ENCODE measurements at regions not wholly inside any gene's neighbourhood (a gene's known extent, or its start where the extent isn't known, plus 50 kb on each side); places are given as distances from the start of the nearest gene placed in this dataset.

- no peak overlapping the region for H3K4me3 Mint-ChIP-seq (ENCODE audit: unreplicated experiment)
- H3K27ac Mint-ChIP-seq (ENCODE audit: unreplicated experiment), result no peak overlapping the region
- H3K36me3 Mint-ChIP-seq (ENCODE audit: unreplicated experiment), result no peaks in the 10 kb centered on the region
- DNase-seq, result no peak
- TF ChIP-seq CTCF (IDR thresholded peaks at IDR 0.05; ENCODE audit: partially characterized antibody, unreplicated experiment), result no peak
- no peaks in the 10 kb centered on the region for H3K27me3 Mint-ChIP-seq (ENCODE audit: unreplicated experiment)
- H3K9me3 Mint-ChIP-seq (ENCODE audit: unreplicated experiment), result no peaks in the 10 kb centered on the region
- H3K4me1 Mint-ChIP-seq (ENCODE audit: low read depth, unreplicated experiment), result peaks cover 3% of the 10 kb centered on the region
Observed at GRCh38 chr6:96466147-96466863, 55.3 kb upstream of the UFL1 start.

- no peak for DNase-seq
- TF ChIP-seq CTCF (IDR thresholded peaks at IDR 0.05; ENCODE audit: partially characterized antibody, unreplicated experiment), result no peak
- no peaks in the 10 kb centered on the region for H3K36me3 Mint-ChIP-seq (ENCODE audit: unreplicated experiment)
- no peak overlapping the region for H3K4me3 Mint-ChIP-seq (ENCODE audit: unreplicated experiment)
- H3K4me1 Mint-ChIP-seq (ENCODE audit: low read depth, unreplicated experiment), result peaks cover 3% of the 10 kb centered on the region
- H3K27me3 Mint-ChIP-seq (ENCODE audit: unreplicated experiment), result no peaks in the 10 kb centered on the region
- H3K27ac Mint-ChIP-seq (ENCODE audit: unreplicated experiment), result no peak overlapping the region
- H3K9me3 Mint-ChIP-seq (ENCODE audit: unreplicated experiment), result no peaks in the 10 kb centered on the region
Observed at GRCh38 chr6:96467814-96468213, 53.8 kb upstream of the UFL1 start.

GRCh38 chr6:96468281-96468680 is 53.3 kb upstream of the UFL1 start:
- Mint-ChIP-seq H3K27me3 (ENCODE audit: unreplicated experiment) (no peaks in the 10 kb centered on the region), H3K4me3 (ENCODE audit: unreplicated experiment) (no peak overlapping the region), H3K27ac (ENCODE audit: unreplicated experiment) (no peak overlapping the region), H3K4me1 (ENCODE audit: low read depth, unreplicated experiment) (peaks cover 3% of the 10 kb centered on the region), H3K36me3 (ENCODE audit: unreplicated experiment) (no peaks in the 10 kb centered on the region), H3K9me3 (ENCODE audit: unreplicated experiment) (no peaks in the 10 kb centered on the region)
- no peak for DNase-seq
- TF ChIP-seq CTCF (IDR thresholded peaks at IDR 0.05; ENCODE audit: partially characterized antibody, unreplicated experiment), result no peak

- H3K27ac Mint-ChIP-seq (ENCODE audit: unreplicated experiment), result no peak overlapping the region
- peaks cover 3% of the 10 kb centered on the region for H3K4me1 Mint-ChIP-seq (ENCODE audit: low read depth, unreplicated experiment)
- no peaks in the 10 kb centered on the region for H3K36me3 Mint-ChIP-seq (ENCODE audit: unreplicated experiment)
- DNase-seq, result no peak
- TF ChIP-seq CTCF (IDR thresholded peaks at IDR 0.05; ENCODE audit: partially characterized antibody, unreplicated experiment), result peak; percentile 18
- no peak overlapping the region for H3K4me3 Mint-ChIP-seq (ENCODE audit: unreplicated experiment)
- H3K27me3 Mint-ChIP-seq (ENCODE audit: unreplicated experiment), result no peaks in the 10 kb centered on the region
- H3K9me3 Mint-ChIP-seq (ENCODE audit: unreplicated experiment), result no peaks in the 10 kb centered on the region
Observed at GRCh38 chr6:96468681-96469224, 52.9 kb upstream of the UFL1 start.

- Mint-ChIP-seq H3K36me3 (ENCODE audit: unreplicated experiment) (no peaks in the 10 kb centered on the region), H3K27ac (ENCODE audit: unreplicated experiment) (no peak overlapping the region), H3K4me1 (ENCODE audit: low read depth, unreplicated experiment) (peaks cover 3% of the 10 kb centered on the region), H3K27me3 (ENCODE audit: unreplicated experiment) (no peaks in the 10 kb centered on the region), H3K9me3 (ENCODE audit: unreplicated experiment) (no peaks in the 10 kb centered on the region), H3K4me3 (ENCODE audit: unreplicated experiment) (no peak overlapping the region)
- no peak for DNase-seq
- peak; percentile 4 for TF ChIP-seq CTCF (IDR thresholded peaks at IDR 0.05; ENCODE audit: partially characterized antibody, unreplicated experiment)
Observed at GRCh38 chr6:96469312-96469711, 52.3 kb upstream of the UFL1 start.
